Osteoblast (primary cell): ENCODE measurements at regions not wholly inside any gene's neighbourhood (a gene's known extent, or its start where the extent isn't known, plus 50 kb on each side); places are given as distances from the start of the nearest gene placed in this dataset.

Experiments
- DNase-seq: peaks from one replicate; pipeline ENCODE4 v3.0.0; 2011; ENCODE audit warnings: low spot score, mixed read lengths; ENCODE audit not compliant: insufficient read length; ENCODE audit errors: missing footprints
- H2AFZ ChIP-seq: 2 replicates; pipeline ENCODE4 v1.6.0; 2011; ENCODE audit warnings: mild to moderate bottlenecking, low read length
- H3K27ac ChIP-seq: 2 replicates; pipeline ENCODE4 v1.5.1; 2011; ENCODE audit warnings: mild to moderate bottlenecking, low read depth, low read length, moderate library complexity
- H3K27me3 ChIP-seq: 2 replicates; pipeline ENCODE4 v1.6.0; 2012; ENCODE audit warnings: mild to moderate bottlenecking, control low read depth, inconsistent platforms, low read length, moderate library complexity; ENCODE audit not compliant: insufficient read depth
- H3K36me3 ChIP-seq: 2 replicates; pipeline ENCODE4 v1.5.1; 2011; ENCODE audit warnings: mild to moderate bottlenecking, low read length, control low read depth, moderate library complexity; ENCODE audit not compliant: insufficient read depth
- H3K4me1 ChIP-seq: 2 replicates; pipeline ENCODE4 v1.5.1; 2011; ENCODE audit warnings: mild to moderate bottlenecking, low read length, control low read depth, moderate library complexity; ENCODE audit not compliant: insufficient read depth
- H3K4me2 ChIP-seq: 2 replicates; pipeline ENCODE4 v1.6.0; 2011; ENCODE audit warnings: mild to moderate bottlenecking, low read length; ENCODE audit not compliant: insufficient read depth
- H3K4me3 ChIP-seq: fragments of 200-600 bp; sonication (generic); 3 replicates; pipeline ENCODE4 v1.5.1; 2012; ENCODE audit warnings: mild to moderate bottlenecking, low read length, inconsistent platforms; ENCODE audit not compliant: insufficient read depth
- H3K79me2 ChIP-seq: 2 replicates; pipeline ENCODE4 v1.6.0; 2012; ENCODE audit warnings: mild to moderate bottlenecking, low read length, control low read depth, inconsistent platforms; ENCODE audit not compliant: insufficient read depth
- H3K9me3 ChIP-seq: 2 replicates; pipeline ENCODE4 v1.5.1; 2011; ENCODE audit warnings: low read depth, low read length, control low read depth
- H4K20me1 ChIP-seq: 2 replicates; pipeline ENCODE4 v1.6.0; 2012; ENCODE audit warnings: mild to moderate bottlenecking, low read length, control low read depth; ENCODE audit not compliant: insufficient read depth
- TF ChIP-seq, protein P1 (sequence below): IDR thresholded peaks from 2 replicates; pipeline ENCODE4 v1.5.1; 2011; ENCODE audit warnings: mild to moderate bottlenecking, low read depth, low read length, moderate library complexity; ENCODE audit errors: extremely low read depth

DNA sequence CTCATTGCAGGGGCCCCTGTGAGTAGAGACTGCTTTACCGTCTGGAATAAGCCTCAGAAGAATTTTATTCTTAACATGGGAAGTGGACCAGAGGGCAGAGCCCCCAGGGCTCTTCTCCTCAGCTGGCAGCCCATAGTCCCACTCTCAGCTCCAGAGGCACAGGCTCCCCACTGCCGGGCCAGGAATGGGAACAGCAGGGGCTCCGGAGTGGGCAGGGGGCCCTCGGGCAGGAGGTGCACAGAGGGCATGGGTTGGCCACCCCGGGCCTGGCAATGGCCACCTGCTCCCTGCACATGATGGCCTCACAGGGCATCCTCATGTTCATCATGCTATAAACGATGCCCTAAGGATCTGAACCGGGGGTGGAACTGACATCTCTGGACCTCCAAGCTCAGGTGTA lies 1469.7 kb downstream of the BRD1 start:
- Histone ChIP-seq H3K36me3 (no peaks in the 10 kb centered on the region), H3K4me3 (no peak overlapping the region), H3K4me2 (no peak overlapping the region), H3K27ac (no peak overlapping the region), H2AFZ (no peak overlapping the region), H3K79me2 (no peaks in the 10 kb centered on the region), H3K9me3 (no peaks in the 10 kb centered on the region), H3K27me3 (no peaks in the 10 kb centered on the region), H3K4me1 (no peaks in the 10 kb centered on the region), H4K20me1 (no peaks in the 10 kb centered on the region)
- DNase-seq = peak; percentile 32
- TF ChIP-seq, protein P1, sequence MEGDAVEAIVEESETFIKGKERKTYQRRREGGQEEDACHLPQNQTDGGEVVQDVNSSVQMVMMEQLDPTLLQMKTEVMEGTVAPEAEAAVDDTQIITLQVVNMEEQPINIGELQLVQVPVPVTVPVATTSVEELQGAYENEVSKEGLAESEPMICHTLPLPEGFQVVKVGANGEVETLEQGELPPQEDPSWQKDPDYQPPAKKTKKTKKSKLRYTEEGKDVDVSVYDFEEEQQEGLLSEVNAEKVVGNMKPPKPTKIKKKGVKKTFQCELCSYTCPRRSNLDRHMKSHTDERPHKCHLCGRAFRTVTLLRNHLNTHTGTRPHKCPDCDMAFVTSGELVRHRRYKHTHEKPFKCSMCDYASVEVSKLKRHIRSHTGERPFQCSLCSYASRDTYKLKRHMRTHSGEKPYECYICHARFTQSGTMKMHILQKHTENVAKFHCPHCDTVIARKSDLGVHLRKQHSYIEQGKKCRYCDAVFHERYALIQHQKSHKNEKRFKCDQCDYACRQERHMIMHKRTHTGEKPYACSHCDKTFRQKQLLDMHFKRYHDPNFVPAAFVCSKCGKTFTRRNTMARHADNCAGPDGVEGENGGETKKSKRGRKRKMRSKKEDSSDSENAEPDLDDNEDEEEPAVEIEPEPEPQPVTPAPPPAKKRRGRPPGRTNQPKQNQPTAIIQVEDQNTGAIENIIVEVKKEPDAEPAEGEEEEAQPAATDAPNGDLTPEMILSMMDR = no peak

DNA sequence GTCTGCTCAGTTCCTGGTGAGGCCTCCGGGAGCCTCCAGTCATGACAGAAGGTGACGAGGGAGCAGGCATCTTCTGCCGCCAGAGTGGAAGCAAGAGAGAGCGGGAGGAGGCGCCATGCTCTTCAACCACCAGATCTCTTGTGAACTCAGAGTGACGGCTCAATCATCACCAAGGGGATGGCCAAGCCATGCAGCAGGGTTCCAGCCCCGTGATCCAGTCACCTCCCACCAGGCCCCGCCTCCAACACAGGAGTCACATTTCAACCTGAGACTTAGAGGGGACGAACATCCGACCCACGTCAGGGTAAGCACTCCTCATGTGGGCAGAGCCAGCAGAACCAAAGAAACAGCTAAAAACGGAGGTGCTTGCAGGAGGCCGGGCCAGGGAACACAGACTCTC lies 1470.5 kb downstream of the BRD1 start:
- DNase-seq = no peak
- no peak overlapping the region for H3K4me3 ChIP-seq
- no peaks in the 10 kb centered on the region for H4K20me1 ChIP-seq
- H3K9me3 ChIP-seq = no peaks in the 10 kb centered on the region
- no peaks in the 10 kb centered on the region for H3K79me2 ChIP-seq
- H3K4me2 ChIP-seq = no peak overlapping the region
- H2AFZ ChIP-seq = no peak overlapping the region
- no peak overlapping the region for H3K27ac ChIP-seq
- TF ChIP-seq, protein P1 = no peak
- H3K27me3 ChIP-seq = no peaks in the 10 kb centered on the region
- no peaks in the 10 kb centered on the region for H3K4me1 ChIP-seq
- no peaks in the 10 kb centered on the region for H3K36me3 ChIP-seq

DNA sequence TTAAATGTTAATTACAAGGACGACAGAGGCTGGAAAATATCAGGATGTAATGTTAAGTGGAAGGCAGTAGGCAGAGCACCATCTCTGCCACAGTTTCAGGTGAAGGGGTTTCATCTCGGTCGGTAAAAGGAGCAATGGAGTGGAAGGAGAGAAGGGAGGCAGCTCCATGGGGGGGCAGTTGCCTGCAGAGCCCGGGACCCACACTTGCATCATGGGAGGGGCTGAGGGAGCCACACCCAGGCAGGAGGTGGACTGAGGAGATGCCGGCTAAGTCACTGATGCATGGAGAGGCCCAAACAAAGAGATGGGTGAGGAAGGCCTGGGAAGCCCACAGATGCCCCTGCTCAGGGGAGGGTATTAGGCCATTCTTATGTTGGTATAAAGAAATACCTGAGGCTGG lies 1470.9 kb downstream of the BRD1 start:
- no peak overlapping the region for H2AFZ ChIP-seq
- H3K4me3 ChIP-seq = no peak overlapping the region
- H3K27me3 ChIP-seq = no peaks in the 10 kb centered on the region
- H4K20me1 ChIP-seq = no peaks in the 10 kb centered on the region
- no peaks in the 10 kb centered on the region for H3K79me2 ChIP-seq
- no peaks in the 10 kb centered on the region for H3K9me3 ChIP-seq
- no peaks in the 10 kb centered on the region for H3K36me3 ChIP-seq
- H3K27ac ChIP-seq = no peak overlapping the region
- TF ChIP-seq, protein P1 = no peak
- peak; percentile 81 for DNase-seq
- no peak overlapping the region for H3K4me2 ChIP-seq
- no peaks in the 10 kb centered on the region for H3K4me1 ChIP-seq

DNA sequence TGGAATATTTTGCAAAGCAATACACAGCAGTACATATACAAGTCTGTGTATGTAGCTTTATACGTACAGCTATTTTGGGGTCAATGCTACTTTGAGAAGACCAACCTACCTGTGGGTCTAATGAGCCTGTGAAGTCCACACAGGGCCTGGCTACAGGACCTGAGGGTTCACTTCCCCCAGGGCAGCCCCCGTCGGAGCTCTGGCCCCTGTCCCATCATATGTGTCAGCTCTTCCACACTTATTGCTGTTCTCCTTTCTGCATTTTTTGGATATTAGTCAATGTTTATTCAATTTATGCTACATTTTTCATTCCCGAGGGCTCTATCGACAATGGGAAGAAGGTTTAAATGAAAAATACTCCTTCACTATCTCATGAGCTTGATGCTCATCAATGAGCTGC lies 1473.6 kb downstream of the BRD1 start:
- no peaks in the 10 kb centered on the region for H3K4me1 ChIP-seq
- no peaks in the 10 kb centered on the region for H3K9me3 ChIP-seq
- TF ChIP-seq, protein P1 = no peak

More for the DNA sequence above, 1473.6 kb downstream of the BRD1 start:
- DNase-seq = peak; percentile 14
- Histone ChIP-seq H2AFZ (no peak overlapping the region), H3K4me2 (no peak overlapping the region), H4K20me1 (no peaks in the 10 kb centered on the region), H3K27ac (no peak overlapping the region), H3K79me2 (no peaks in the 10 kb centered on the region), H3K4me3 (no peak overlapping the region), H3K36me3 (no peaks in the 10 kb centered on the region), H3K27me3 (no peaks in the 10 kb centered on the region)
